ENCODE measurements at regions not wholly inside any gene's neighbourhood (a gene's known extent, or its start where the extent isn't known, plus 50 kb on each side); places are given as distances from the start of the nearest gene placed in this dataset.

DNA sequence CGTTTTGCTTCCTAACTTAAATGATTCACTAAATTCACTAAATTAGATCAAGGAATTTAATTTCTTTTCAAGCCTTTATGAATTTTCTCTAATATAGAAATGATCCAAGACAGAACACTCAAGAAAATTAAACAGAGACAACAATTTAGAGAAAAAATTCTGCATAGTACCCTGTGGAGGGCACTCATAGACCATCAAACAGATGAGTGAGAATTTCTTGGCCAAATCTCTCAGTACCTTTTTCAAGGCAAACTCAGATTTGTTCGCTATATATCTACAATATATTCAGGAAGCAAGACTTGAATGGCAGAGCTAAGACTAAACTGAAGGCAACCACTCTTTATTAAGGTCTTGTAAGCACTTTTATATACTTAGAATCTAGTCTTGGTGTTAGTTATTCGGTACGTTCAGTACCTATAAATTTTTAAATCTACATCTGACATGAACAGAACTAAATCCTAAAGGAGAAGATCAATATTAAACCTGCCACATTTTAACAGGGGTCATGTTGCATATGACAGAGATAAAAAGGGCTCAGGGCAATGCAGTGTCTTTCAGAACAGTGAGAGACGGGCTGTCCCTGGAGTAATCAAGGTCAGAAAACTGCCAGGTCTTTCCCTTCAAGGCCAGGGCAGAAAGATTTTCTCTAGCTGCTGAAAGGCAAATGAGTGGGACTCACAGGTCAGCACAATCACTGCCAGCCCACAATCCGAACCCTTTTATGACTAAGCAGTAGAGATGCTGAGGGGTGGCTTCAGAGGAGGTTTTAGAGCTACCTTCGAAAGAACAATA lies 118.8 kb upstream of the TMPRSS15 start:
- TF ChIP-seq, protein P1, sequence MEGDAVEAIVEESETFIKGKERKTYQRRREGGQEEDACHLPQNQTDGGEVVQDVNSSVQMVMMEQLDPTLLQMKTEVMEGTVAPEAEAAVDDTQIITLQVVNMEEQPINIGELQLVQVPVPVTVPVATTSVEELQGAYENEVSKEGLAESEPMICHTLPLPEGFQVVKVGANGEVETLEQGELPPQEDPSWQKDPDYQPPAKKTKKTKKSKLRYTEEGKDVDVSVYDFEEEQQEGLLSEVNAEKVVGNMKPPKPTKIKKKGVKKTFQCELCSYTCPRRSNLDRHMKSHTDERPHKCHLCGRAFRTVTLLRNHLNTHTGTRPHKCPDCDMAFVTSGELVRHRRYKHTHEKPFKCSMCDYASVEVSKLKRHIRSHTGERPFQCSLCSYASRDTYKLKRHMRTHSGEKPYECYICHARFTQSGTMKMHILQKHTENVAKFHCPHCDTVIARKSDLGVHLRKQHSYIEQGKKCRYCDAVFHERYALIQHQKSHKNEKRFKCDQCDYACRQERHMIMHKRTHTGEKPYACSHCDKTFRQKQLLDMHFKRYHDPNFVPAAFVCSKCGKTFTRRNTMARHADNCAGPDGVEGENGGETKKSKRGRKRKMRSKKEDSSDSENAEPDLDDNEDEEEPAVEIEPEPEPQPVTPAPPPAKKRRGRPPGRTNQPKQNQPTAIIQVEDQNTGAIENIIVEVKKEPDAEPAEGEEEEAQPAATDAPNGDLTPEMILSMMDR (IDR thresholded peaks at IDR 0.05) = peak in 1 of 3 experiments; percentile 3
- TF ChIP-seq POLR2AphosphoS5 (IDR thresholded peaks at IDR 0.05) (no peak), POLR2A (IDR thresholded peaks at IDR 0.05; ENCODE audit: low read depth) (no peak), EP300 (IDR thresholded peaks at IDR 0.05) (no peak)
